H1 (cell line): ENCODE measurements at regions not wholly inside any gene's neighbourhood (a gene's known extent, or its start where the extent isn't known, plus 50 kb on each side); places are given as distances from the start of the nearest gene placed in this dataset.
A peak's percentile ranks its signal among the peaks of the same experiment; 100 is the strongest.

Experiments used
- CTCF ChIA-PET: fragments of 300-600 bp; sonication (Branson Sonifier 250); formaldehyde crosslinking; loops from one replicate; lab custom pipeline; 2021; ENCODE audit not compliant: partially characterized antibody; lab: Charles Lee
- POLR2A ChIA-PET: fragments of 300-600 bp; sonication (Branson Sonifier 250); formaldehyde crosslinking; loops from one replicate; lab custom pipeline; 2021; ENCODE audit warnings: inconsistent platforms; ENCODE audit not compliant: partially characterized antibody; lab: Charles Lee
- DNase-seq, 2 experiments: peaks; one replicate each; pipeline versions ENCODE4 v3.0.0 to v3.0.0-alpha.2; 2010 to 2022; ENCODE audit warnings: low spot score in 2 of 2, low read depth in 1 of 2, mixed read lengths in 1 of 2
- FAIRE-seq: peaks from 2 replicates; lab custom pipeline; 2011; peaks lifted over from hg19 to GRCh38; lab: Jason Lieb, UNC
- H2AFZ ChIP-seq: 2 replicates; pipeline ENCODE4 v1.8.1; 2012; ENCODE audit warnings: low read length, inconsistent platforms
- H2AK5ac ChIP-seq: 2 replicates; pipeline ENCODE4 v1.6.1; 2013; ENCODE audit warnings: low read depth, low read length
- H2BK120ac ChIP-seq: replicated peaks from 2 replicates; pipeline ENCODE3; 2013; ENCODE audit warnings: low read depth, low read length, inconsistent platforms
- H2BK12ac ChIP-seq: 2 replicates; pipeline ENCODE4 v1.6.1; 2013; ENCODE audit warnings: low read depth, low read length
- H2BK15ac ChIP-seq: 2 replicates; pipeline ENCODE4 v1.6.1; 2013; ENCODE audit warnings: low read length
- H2BK20ac ChIP-seq: 2 replicates; pipeline ENCODE4 v1.6.1; 2013; ENCODE audit warnings: low read length
- H2BK5ac ChIP-seq: 2 replicates; pipeline ENCODE4 v1.6.1; 2013; ENCODE audit warnings: low read depth, low read length
- H3K14ac ChIP-seq: 2 replicates; pipeline ENCODE4 v1.6.1; 2013; ENCODE audit warnings: inconsistent platforms; ENCODE audit not compliant: insufficient read length
- H3K18ac ChIP-seq: 2 replicates; pipeline ENCODE4 v1.6.1; 2013; ENCODE audit warnings: low read length; ENCODE audit errors: extremely low read depth
- H3K23ac ChIP-seq: 2 replicates; pipeline ENCODE4 v1.6.1; 2013; ENCODE audit warnings: inconsistent platforms; ENCODE audit not compliant: insufficient read length
- H3K23me2 ChIP-seq: 2 replicates; pipeline ENCODE4 v1.6.1; 2013; ENCODE audit warnings: low read depth, low read length
- H3K27ac ChIP-seq: 2 replicates; pipeline ENCODE4 v1.6.1; 2011; ENCODE audit warnings: low read depth, low read length, inconsistent platforms
- H3K27me3 ChIP-seq, 4 experiments: replicated peaks in 1 of 4; 1 replicate in 1 of 4; 2 replicates in 3 of 4; pipeline versions ENCODE4 v1.6.1 to v1.8.1; 2011 to 2013; ENCODE audit warnings: low read length in 3 of 4, mild to moderate bottlenecking in 3 of 4, inconsistent platforms in 2 of 4, mixed read lengths in 2 of 4, moderate library complexity in 1 of 4; ENCODE audit not compliant: control insufficient read depth in 3 of 4, insufficient read depth in 3 of 4; ENCODE audit errors: extremely low read depth in 1 of 4
- H3K36me3 ChIP-seq, 4 experiments: 2 replicates each; pipeline versions ENCODE4 v1.6.1 to v1.8.1; 2011 to 2013; ENCODE audit warnings: mild to moderate bottlenecking in 4 of 4, low read length in 3 of 4, moderate library complexity in 2 of 4, control low read depth in 1 of 4, inconsistent platforms in 1 of 4; ENCODE audit not compliant: insufficient read depth in 4 of 4, control insufficient read depth in 2 of 4
- H3K4ac ChIP-seq: replicated peaks from 2 replicates; pipeline ENCODE3; 2013; ENCODE audit warnings: low read length, low read depth, mixed read lengths, inconsistent platforms; ENCODE audit not compliant: insufficient read length
- H3K4me1 ChIP-seq, 4 experiments: replicated peaks in 1 of 4; 1 replicate in 1 of 4; 2 replicates in 3 of 4; pipeline versions ENCODE4 v1.6.1 to v1.8.1; 2011 to 2013; ENCODE audit warnings: low read length in 3 of 4, inconsistent platforms in 2 of 4, mixed read lengths in 1 of 4; ENCODE audit not compliant: insufficient read depth in 4 of 4, control insufficient read depth in 3 of 4
- H3K4me2 ChIP-seq, 2 experiments: 2 replicates each; pipeline versions ENCODE4 v1.6.1 to v1.8.1; 2011 to 2013; ENCODE audit warnings: low read depth in 2 of 2, low read length in 2 of 2, control low read depth in 1 of 2, inconsistent platforms in 1 of 2, mild to moderate bottlenecking in 1 of 2; ENCODE audit not compliant: insufficient read depth in 1 of 2
- H3K4me3 ChIP-seq, 4 experiments: fragments of 200-600, 300-600 bp in 1 of 4; sonication (generic), shearing (Covaris generic), sonication (Bioruptor Twin) in 1 of 4; 2 replicates each; pipeline versions ENCODE4 v1.5.1 to v1.8.1; 2011 to 2016; ENCODE audit warnings: low read length in 4 of 4, low read depth in 3 of 4, control low read depth in 2 of 4, inconsistent platforms in 2 of 4, mild to moderate bottlenecking in 2 of 4, mixed read lengths in 1 of 4, moderate library complexity in 1 of 4; ENCODE audit not compliant: insufficient read depth in 2 of 4; ENCODE audit errors: extremely low read depth in 1 of 4
- H3K56ac ChIP-seq: replicated peaks from 2 replicates; pipeline ENCODE3; 2013; ENCODE audit warnings: low read depth, mild to moderate bottlenecking, mixed read lengths, low read length, inconsistent platforms; ENCODE audit not compliant: insufficient read length
- H3K79me1 ChIP-seq: 2 replicates; pipeline ENCODE4 v1.6.1; 2013; ENCODE audit warnings: low read depth, low read length, control low read depth
- H3K79me2 ChIP-seq, 2 experiments: 2 replicates each; pipeline versions ENCODE4 v1.6.1 to v1.8.1; 2012 to 2013; ENCODE audit warnings: low read length in 2 of 2, mild to moderate bottlenecking in 2 of 2, inconsistent platforms in 1 of 2; ENCODE audit not compliant: insufficient read depth in 2 of 2, control insufficient read depth in 1 of 2
- H3K9ac ChIP-seq, 4 experiments: replicated peaks in 1 of 4; 1 replicate in 1 of 4; 2 replicates in 3 of 4; pipeline versions ENCODE4 v1.6.1 to v1.8.1; 2011 to 2013; ENCODE audit warnings: low read depth in 3 of 4, low read length in 3 of 4, control low read depth in 2 of 4, mild to moderate bottlenecking in 2 of 4, moderate library complexity in 2 of 4, inconsistent platforms in 1 of 4; ENCODE audit errors: extremely low read depth in 1 of 4
- H3K9me3 ChIP-seq, 2 experiments: 2 replicates each; pipeline versions ENCODE4 v1.6.1 to v1.8.1; 2012 to 2013; ENCODE audit warnings: mild to moderate bottlenecking in 2 of 2, moderate library complexity in 2 of 2, control low read depth in 1 of 2, inconsistent platforms in 1 of 2, low read depth in 1 of 2, low read length in 1 of 2, mixed read lengths in 1 of 2; ENCODE audit not compliant: insufficient read depth in 2 of 2
- H4K20me1 ChIP-seq, 2 experiments: replicated peaks in 1 of 2; 2 replicates each; pipeline versions ENCODE3 to v1.8.1; 2011 to 2013; ENCODE audit warnings: inconsistent platforms in 2 of 2, low read length in 2 of 2, mild to moderate bottlenecking in 1 of 2; ENCODE audit not compliant: insufficient read depth in 2 of 2, control insufficient read depth in 1 of 2
- H4K5ac ChIP-seq: 2 replicates; pipeline ENCODE4 v1.6.1; 2013; ENCODE audit warnings: low read length, low read depth, mixed read lengths, inconsistent platforms; ENCODE audit not compliant: insufficient read length
- H4K8ac ChIP-seq: 2 replicates; pipeline ENCODE4 v1.8.0; 2013; ENCODE audit warnings: mild to moderate bottlenecking, moderate library complexity, low read length, inconsistent platforms; ENCODE audit not compliant: insufficient read depth; ENCODE audit errors: extremely low read depth
- H4K91ac ChIP-seq: replicated peaks from 2 replicates; pipeline ENCODE3; 2013; ENCODE audit warnings: low read length, mixed read lengths, inconsistent platforms; ENCODE audit not compliant: insufficient read length
- ASH2L ChIP-seq: fragments of 200-600, 300-600 bp; sonication (generic); IDR thresholded peaks from one replicate; pipeline ENCODE4 v1.7.1; 2017; ENCODE audit warnings: low read length
- BRCA1 ChIP-seq: IDR thresholded peaks from 2 replicates; pipeline ENCODE4 v1.6.1; 2012; ENCODE audit warnings: low read depth, low read length, improper control_type of control experiment
- CREB1 ChIP-seq: IDR thresholded peaks from 2 replicates; pipeline ENCODE4 v1.6.1; 2012; ENCODE audit warnings: inconsistent platforms
- CTBP2 ChIP-seq: IDR thresholded peaks from 2 replicates; pipeline ENCODE4 v1.7.0; 2011; ENCODE audit warnings: borderline replicate concordance, mild to moderate bottlenecking, moderate library complexity, mixed read lengths, low read length; ENCODE audit not compliant: insufficient read depth, insufficient read length
- GTF2F1 ChIP-seq: IDR thresholded peaks from 2 replicates; pipeline ENCODE4 v1.6.1; 2012; ENCODE audit warnings: low read depth, low read length, improper control_type of control experiment, borderline replicate concordance
- NANOG ChIP-seq: IDR thresholded peaks from 2 replicates; pipeline ENCODE4 v1.6.1; 2011; ENCODE audit warnings: low read length, low read depth, mild to moderate bottlenecking, inconsistent platforms; ENCODE audit not compliant: insufficient read depth, poor library complexity, severe bottlenecking
- RNF2 ChIP-seq: fragments of 200-900, 300-1000 bp; sonication (generic); IDR thresholded peaks from 2 replicates; pipeline ENCODE4 v1.7.1; 2016; ENCODE audit warnings: borderline replicate concordance, low read depth, mild to moderate bottlenecking, antibody characterized with exemption, low read length; ENCODE audit not compliant: poor library complexity, severe bottlenecking; ENCODE audit errors: missing control alignments
- SIRT6 ChIP-seq: IDR thresholded peaks from one replicate; pipeline ENCODE4 v1.7.1; 2012; ENCODE audit warnings: low read length, inconsistent platforms
- SP4 ChIP-seq: IDR thresholded peaks from 2 replicates; pipeline ENCODE4 v1.6.1; 2012; ENCODE audit warnings: low read length, inconsistent platforms
- YY1 ChIP-seq: IDR thresholded peaks from 2 replicates; pipeline ENCODE4 v1.6.1; 2011; ENCODE audit warnings: low read depth, mild to moderate bottlenecking, low read length
- ZNF274 ChIP-seq: IDR thresholded peaks from 2 replicates; pipeline ENCODE4 v1.7.0; 2012; ENCODE audit warnings: low read length, borderline replicate concordance; ENCODE audit errors: extremely low read depth
- WGBS, 2 experiments: shearing (Covaris generic) in 1 of 2; methylation state at CpG; one replicate each; pipeline versions ENCODE4 v1.1.6 to v1.1.7; 2013 to 2015; ENCODE audit warnings: low lambda C conversion rate in 2 of 2, mixed read lengths in 2 of 2, inconsistent platforms in 1 of 2, low coverage in 1 of 2, missing lambda C conversion rate in 1 of 2; ENCODE audit not compliant: insufficient replicate concordance in 2 of 2, insufficient coverage in 1 of 2, insufficient read length in 1 of 2; ENCODE audit errors: extremely low coverage in 1 of 2, missing lambda C conversion rate in 1 of 2; 5-methylcytosine and 5-hydroxymethylcytosine counted together

DNA sequence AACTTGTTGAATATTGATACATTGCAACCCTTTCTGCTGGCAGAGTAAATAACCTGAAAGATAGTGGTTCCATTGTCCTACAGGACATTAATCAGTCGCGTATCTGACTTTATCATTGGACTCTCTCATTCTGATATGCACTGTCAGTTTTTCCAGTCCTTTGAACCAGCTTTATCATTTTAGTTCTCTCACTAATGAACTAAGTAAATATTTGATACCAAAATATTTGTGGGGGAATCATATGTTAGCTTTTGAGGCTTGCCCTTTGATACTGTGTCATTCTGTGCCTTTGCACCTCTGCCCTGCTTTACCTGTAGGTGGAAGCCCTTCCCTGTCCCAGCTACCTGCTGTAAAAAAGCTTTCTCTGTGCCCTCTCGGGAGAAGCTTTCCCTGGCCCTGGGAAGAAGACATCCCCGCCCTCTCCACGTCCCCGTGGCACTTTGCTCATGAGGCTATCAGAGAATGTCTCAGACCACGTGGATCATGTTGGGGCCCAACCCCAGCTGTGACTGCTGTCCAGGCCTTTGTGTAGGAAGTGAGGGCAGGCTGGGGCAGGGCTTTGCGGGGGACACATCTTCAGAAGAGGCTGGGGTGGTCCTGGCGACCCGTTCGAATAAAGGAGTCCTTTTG is 117.8 kb upstream of the NXT1 start:
- H2BK15ac ChIP-seq = no peak overlapping the region
- H3K27me3 ChIP-seq = no peaks in the 10 kb centered on the region
- CTCF ChIA-PET = interaction anchor here (0.6 to 3.0 kb wide), 8 partner anchors 12 to 1684 kb away, joined by 3 to 10 read pairs (median 4); partner anchors contain the start of gene THBD
- no peaks in the 10 kb centered on the region for H3K36me3 ChIP-seq
- FAIRE-seq (no peak), DNase-seq (peak in 1 of 2 experiments; percentile 24)
- H2BK12ac ChIP-seq = no peak overlapping the region
- H3K14ac ChIP-seq = no peak overlapping the region
- H3K79me1 ChIP-seq = no peaks in the 10 kb centered on the region
- H2AFZ ChIP-seq = no peak overlapping the region
- no peak overlapping the region for H3K4me2 ChIP-seq
- POLR2A ChIA-PET = no interaction called here
- no peak overlapping the region for H3K27ac ChIP-seq
- no peak overlapping the region for H4K91ac ChIP-seq
- WGBS, 2 experiments = 95% methylated on average over 11 of the region's 11 CpGs; no CpG with 5 or more reads in 1 of the 2 experiments
- H3K4me3 ChIP-seq = no peak overlapping the region
- H2BK5ac ChIP-seq = no peak overlapping the region
- H4K5ac ChIP-seq = no peak overlapping the region
- no peak overlapping the region for H4K8ac ChIP-seq
- no peak overlapping the region for H3K9ac ChIP-seq
- 0 out of 4 replicates have a peak, but pooled peaks cover 0 to 2% of the 10 kb centered on the region in 2 experiments for H3K9me3 ChIP-seq
- no peak overlapping the region for H2BK120ac ChIP-seq
- no peak overlapping the region for H3K4ac ChIP-seq
- no peaks in the 10 kb centered on the region for H4K20me1 ChIP-seq
- no peak overlapping the region for H2BK20ac ChIP-seq
- H3K4me1 ChIP-seq = no peaks in the 10 kb centered on the region; a peak in 1 of 7 replicates
- H3K56ac ChIP-seq = no peak overlapping the region
- H3K79me2 ChIP-seq = no peaks in the 10 kb centered on the region
- no peak overlapping the region for H3K23ac ChIP-seq
- H2AK5ac ChIP-seq = no peak overlapping the region
- H3K23me2 ChIP-seq = no peaks in the 10 kb centered on the region
- H3K18ac ChIP-seq = no peak overlapping the region
- TF ChIP-seq ASH2L (no peak), RNF2 (no peak), SIRT6 (no peak), CREB1 (no peak), YY1 (no peak), ZNF274 (no peak), SP4 (no peak), BRCA1 (no peak), GTF2F1 (no peak), NANOG (no peak), CTBP2 (no peak)
